ENCODE measurements at regions not wholly inside any gene's neighbourhood (a gene's known extent, or its start where the extent isn't known, plus 50 kb on each side); places are given as distances from the start of the nearest gene placed in this dataset.

DNA sequence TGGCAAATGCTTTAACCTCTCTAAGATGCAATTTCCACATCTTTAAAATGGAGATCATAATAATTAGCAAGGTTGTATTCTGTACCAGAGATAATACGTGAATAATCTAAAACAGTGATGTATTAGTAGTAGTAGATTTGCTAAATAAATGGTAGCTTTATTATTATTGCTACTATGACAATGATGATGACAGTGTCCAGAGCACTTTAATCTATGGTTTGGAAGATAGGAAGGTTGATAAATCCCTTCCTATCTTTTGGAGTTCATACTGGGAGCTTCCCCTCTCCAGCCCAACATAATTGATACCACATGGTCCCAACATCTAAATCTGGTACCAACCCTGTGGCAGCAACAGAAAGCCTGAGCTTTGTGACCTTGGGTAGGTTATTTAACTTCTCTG is 267.8 kb downstream of the FAT3 start:
- TF ChIP-seq, protein P1, sequence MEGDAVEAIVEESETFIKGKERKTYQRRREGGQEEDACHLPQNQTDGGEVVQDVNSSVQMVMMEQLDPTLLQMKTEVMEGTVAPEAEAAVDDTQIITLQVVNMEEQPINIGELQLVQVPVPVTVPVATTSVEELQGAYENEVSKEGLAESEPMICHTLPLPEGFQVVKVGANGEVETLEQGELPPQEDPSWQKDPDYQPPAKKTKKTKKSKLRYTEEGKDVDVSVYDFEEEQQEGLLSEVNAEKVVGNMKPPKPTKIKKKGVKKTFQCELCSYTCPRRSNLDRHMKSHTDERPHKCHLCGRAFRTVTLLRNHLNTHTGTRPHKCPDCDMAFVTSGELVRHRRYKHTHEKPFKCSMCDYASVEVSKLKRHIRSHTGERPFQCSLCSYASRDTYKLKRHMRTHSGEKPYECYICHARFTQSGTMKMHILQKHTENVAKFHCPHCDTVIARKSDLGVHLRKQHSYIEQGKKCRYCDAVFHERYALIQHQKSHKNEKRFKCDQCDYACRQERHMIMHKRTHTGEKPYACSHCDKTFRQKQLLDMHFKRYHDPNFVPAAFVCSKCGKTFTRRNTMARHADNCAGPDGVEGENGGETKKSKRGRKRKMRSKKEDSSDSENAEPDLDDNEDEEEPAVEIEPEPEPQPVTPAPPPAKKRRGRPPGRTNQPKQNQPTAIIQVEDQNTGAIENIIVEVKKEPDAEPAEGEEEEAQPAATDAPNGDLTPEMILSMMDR (IDR thresholded peaks at IDR 0.05), result no peak
- TF ChIP-seq ZFX (IDR thresholded peaks at IDR 0.05; ENCODE audit: borderline replicate concordance), result no peak
